ENCODE measurements at regions not wholly inside any gene's neighbourhood (a gene's known extent, or its start where the extent isn't known, plus 50 kb on each side); places are given as distances from the start of the nearest gene placed in this dataset.
"Not testable (repeated sequence)": the region's sequence is repeated elsewhere in the genome, so short reads cannot be mapped to it uniquely, and the experiment has no call there.

DNA sequence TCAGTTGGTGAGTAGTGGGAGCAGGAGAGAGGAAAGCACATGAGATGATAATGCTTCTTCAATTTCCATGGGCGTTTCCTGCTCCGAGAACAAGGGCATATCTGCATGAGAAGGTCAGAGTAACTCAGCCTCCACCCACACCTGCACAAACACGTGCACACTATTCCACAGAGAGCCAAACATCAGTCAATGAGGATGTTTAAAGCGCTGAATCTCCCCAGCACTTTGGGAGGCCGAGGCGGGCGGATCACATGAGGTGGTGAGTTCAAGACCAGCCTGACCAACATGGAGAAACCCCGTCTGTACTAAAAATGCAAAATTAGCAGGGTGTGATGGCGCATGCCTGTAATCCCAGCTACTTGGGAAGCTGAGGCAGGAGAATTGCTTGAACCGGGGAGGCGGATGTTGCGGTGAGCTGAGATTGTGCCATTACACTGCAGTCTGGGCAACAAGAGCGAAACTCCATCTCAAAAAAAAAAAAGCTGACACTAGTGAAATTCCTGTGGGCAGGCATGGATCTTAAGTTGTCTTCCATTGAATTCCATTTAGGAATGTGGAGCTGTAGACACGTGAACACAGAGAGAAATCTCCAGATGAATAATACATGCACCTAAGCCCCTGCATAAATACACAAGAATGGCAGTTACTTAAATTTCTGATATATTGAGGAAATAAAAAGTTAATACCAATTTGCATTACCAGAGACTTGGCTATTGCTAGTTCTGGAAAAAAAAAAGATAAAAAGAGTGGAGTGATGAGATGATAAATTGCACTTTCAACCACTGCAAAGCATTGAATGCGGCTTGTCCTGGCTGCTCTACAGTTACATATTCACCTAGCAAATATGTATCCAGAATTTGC lies 1097.4 kb upstream of the TMEM132C start:
- DNase-seq (ENCODE audit: low read depth), result no peak

GRCh38 chr12:127170226-127171180 lies 1096.5 kb upstream of the TMEM132C start:
- no peak for DNase-seq (ENCODE audit: low read depth)

DNA sequence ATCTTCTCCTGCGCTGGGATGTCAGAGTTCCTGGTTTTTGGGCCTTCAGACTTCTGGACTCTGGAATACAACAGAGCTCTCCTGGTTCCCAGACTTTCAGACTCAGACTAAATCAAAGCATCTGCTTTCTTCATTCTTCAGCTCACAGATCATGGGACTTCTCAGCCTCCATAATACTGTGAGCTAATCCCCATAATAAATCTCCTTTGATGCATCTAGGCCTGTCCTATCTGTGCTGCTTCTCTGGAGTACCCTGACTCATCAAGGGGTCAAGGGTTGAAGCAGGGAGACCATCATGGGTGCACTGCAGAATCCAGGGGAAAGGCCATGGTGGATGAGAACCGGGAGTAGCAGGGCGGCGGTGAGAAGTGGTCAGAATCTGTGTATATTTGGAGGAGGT lies 1094.1 kb upstream of the TMEM132C start:
- no peak for DNase-seq (ENCODE audit: low read depth)

- not testable (repeated sequence) for DNase-seq (ENCODE audit: low read depth)
Measured at GRCh38 chr12:127173971-127174370, 1093.0 kb upstream of the TMEM132C start.

DNA sequence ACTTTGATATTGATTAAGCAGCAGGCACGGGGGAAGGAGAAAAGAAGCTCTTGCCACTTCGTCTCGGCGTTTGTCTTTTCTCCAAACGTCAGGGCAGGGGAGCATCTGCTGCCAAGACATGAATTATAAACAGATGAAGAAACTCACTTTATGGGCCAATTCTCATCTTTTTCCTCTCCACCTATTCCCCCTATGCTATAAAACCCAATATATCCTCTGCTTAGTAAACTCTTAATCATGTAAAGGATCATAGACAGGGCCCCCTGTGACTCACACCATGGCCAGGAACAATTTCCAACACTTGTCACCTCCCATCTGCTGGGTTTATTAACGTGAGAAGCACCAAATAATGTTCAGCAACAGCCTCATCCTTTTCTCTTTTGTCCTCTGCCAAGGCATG lies 1092.1 kb upstream of the TMEM132C start:
- DNase-seq (ENCODE audit: low read depth), result no peak

- DNase-seq (ENCODE audit: low read depth), result no peak
Measured at GRCh38 chr12:127175361-127175760, 1091.6 kb upstream of the TMEM132C start.

DNA sequence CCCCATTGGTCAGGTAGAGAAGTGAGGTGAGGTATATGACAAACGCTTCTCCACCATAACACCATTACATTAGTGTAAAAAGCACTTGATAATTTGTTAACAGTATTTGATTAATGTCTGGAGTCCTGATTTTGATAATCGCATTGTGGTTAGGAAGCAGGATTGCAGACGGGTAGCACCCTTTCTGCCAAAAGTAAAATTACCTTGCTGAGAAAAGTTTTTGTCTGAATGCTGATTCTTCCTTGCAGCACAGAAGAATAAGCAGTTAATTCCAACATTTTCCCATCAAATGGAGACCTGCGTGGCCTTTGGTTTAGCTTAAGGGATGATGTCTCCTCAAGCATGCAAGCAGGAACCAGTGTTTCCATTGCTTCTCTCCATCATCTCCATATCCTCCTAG lies 1090.2 kb upstream of the TMEM132C start:
- no peak for DNase-seq (ENCODE audit: low read depth)

- DNase-seq (ENCODE audit: low read depth), result no peak
Measured at GRCh38 chr12:127178052-127178451, 1088.9 kb upstream of the TMEM132C start.

GRCh38 chr12:127178463-127178862 lies 1088.5 kb upstream of the TMEM132C start:
- no peak for DNase-seq (ENCODE audit: low read depth)

DNA sequence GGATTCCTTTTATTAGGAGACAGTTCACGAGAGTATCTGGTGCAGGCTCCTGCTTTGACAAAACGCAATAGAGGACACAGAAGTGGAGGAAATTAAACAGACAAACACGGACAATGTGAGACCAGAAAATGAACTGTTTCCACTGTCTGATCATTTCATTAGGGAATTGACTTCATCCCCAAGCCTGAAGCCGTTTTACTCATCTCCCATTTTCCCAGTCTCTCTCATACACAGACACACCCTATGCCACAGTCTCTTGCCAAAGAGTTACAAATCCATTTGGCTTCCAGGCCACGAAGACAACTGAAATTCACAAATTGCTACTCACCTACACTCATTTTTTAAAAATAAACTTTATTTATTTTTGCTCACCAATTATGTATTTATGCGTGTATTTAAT lies 1087.8 kb upstream of the TMEM132C start:
- no peak for DNase-seq (ENCODE audit: low read depth)

DNA sequence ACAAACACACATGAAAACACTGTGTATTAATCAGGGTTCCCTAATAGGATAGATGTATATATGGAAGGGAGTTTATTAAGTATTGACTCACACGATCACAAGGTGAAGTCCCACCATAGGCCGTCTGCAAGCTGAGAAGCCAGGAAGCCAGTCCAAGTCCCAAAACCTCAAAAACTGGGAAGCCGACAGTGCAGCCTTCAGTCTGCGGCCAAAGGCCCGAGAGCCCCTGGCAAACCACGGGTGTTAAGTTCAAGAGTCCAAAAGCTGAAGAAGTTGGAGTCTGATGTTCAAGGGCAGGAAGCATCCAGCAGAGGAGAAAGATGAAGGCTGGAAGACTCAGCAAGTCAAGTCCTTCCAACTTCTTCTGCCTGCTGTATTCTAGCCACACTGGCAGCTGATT lies 1085.0 kb upstream of the TMEM132C start:
- DNase-seq (ENCODE audit: low read depth), result no peak

GRCh38 chr12:127189992-127190391 lies 1077.0 kb upstream of the TMEM132C start:
- DNase-seq (ENCODE audit: low read depth), result no peak

- DNase-seq (ENCODE audit: low read depth), result no peak
Measured at GRCh38 chr12:127191129-127191528, 1075.8 kb upstream of the TMEM132C start.

- no peak for DNase-seq (ENCODE audit: low read depth)
Measured at GRCh38 chr12:127192391-127192790, 1074.6 kb upstream of the TMEM132C start.

DNA sequence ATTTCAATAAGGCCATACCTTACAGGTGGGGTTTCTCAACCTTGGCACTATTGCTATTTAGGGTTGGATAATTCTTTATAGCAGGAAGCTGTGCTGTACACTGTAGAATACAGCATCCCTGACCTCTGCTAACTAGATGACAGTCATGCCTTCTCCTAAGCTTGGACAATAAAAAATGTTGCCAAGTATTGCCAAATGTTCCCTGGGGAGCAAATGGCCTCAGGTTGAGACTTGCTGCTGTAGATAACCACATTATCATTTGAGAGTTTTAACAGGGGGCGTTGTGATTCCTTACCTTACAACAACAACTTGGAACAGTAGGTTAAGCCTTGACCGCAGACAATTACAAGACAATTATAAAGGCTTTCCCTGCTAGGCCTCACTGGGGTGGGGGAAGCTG lies 1073.6 kb upstream of the TMEM132C start:
- no peak for DNase-seq (ENCODE audit: low read depth)

DNA sequence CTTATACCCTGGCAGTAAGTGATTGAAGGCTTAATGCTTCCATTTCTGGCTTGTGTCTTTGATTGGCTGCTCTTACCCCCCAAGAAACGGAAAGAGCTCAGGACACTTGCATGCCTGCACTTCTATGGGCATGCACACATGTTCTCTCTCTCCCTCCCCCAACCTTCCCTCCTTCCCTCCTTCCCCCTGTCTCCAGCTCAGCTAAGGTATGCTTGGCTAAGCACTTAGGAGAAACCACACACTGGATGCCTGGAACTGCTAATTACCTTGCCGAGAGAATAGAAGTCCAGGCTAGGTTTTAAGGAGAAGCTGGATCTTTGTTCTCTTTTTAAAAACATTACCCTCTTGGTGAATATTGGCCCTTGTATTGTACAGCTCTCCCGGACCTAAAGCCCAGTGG lies 1072.8 kb upstream of the TMEM132C start:
- no peak for DNase-seq (ENCODE audit: low read depth)

GRCh38 chr12:127205781-127206555 lies 1061.0 kb upstream of the TMEM132C start:
- no peak for DNase-seq (ENCODE audit: low read depth)

GRCh38 chr12:127209318-127209717 lies 1057.7 kb upstream of the TMEM132C start:
- DNase-seq (ENCODE audit: low read depth), result no peak

- DNase-seq (ENCODE audit: low read depth), result no peak
Measured at GRCh38 chr12:127214186-127214585, 1052.8 kb upstream of the TMEM132C start.

GRCh38 chr12:127223011-127223410 lies 1044.0 kb upstream of the TMEM132C start:
- no peak for DNase-seq (ENCODE audit: low read depth)

- DNase-seq (ENCODE audit: low read depth), result no peak
Measured at GRCh38 chr12:127223731-127224130, 1043.2 kb upstream of the TMEM132C start.

- no peak for DNase-seq (ENCODE audit: low read depth)
Measured at GRCh38 chr12:127230843-127231260, 1036.1 kb upstream of the TMEM132C start.
